Parathyroid adenoma (tissue), 2 donors: ENCODE measurements at regions not wholly inside any gene's neighbourhood (a gene's known extent, or its start where the extent isn't known, plus 50 kb on each side); places are given as distances from the start of the nearest gene placed in this dataset.

Experiments
- H2AFZ ChIP-seq: fragments of 300-600 bp; sonication (generic); one replicate; pipeline ENCODE4 v1.7.0; 2017; ENCODE audit warnings: antibody characterized with exemption, mild to moderate bottlenecking
- H3K27ac ChIP-seq: fragments of 300-600 bp; sonication (generic); one replicate; pipeline ENCODE4 v1.7.0; 2017
- H3K27me3 ChIP-seq: fragments of 300-600 bp; sonication (generic); one replicate; pipeline ENCODE4 v1.7.0; 2017; ENCODE audit warnings: low read length; ENCODE audit not compliant: control insufficient read depth, insufficient read depth
- H3K36me3 ChIP-seq: fragments of 300-600 bp; sonication (generic); one replicate; pipeline ENCODE4 v1.7.0; 2017; ENCODE audit warnings: low read length; ENCODE audit not compliant: control insufficient read depth, insufficient read depth
- H3K4me1 ChIP-seq: fragments of 300-600 bp; sonication (generic); one replicate; pipeline ENCODE4 v1.7.0; 2017; ENCODE audit warnings: control low read depth
- H3K4me2 ChIP-seq: fragments of 300-600 bp; sonication (generic); one replicate; pipeline ENCODE4 v1.7.0; 2017; ENCODE audit warnings: low read length
- H3K4me3 ChIP-seq: fragments of 300-600 bp; sonication (generic); one replicate; pipeline ENCODE4 v1.7.0; 2017; ENCODE audit warnings: low read depth, low read length
- H3K79me2 ChIP-seq: fragments of 300-600 bp; sonication (generic); one replicate; pipeline ENCODE4 v1.7.0; 2017; ENCODE audit warnings: control low read depth
- H3K9ac ChIP-seq: fragments of 300-600 bp; sonication (generic); one replicate; pipeline ENCODE4 v1.7.0; 2017; ENCODE audit warnings: mild to moderate bottlenecking
- H3K9me3 ChIP-seq: fragments of 300-600 bp; sonication (generic); one replicate; pipeline ENCODE4 v1.7.0; 2017; ENCODE audit warnings: low read length; ENCODE audit not compliant: control insufficient read depth
- TF ChIP-seq, protein P1 (sequence below): fragments of 300-600 bp; sonication (generic); IDR thresholded peaks from one replicate; pipeline ENCODE4 v1.7.0; 2017; ENCODE audit warnings: antibody characterized with exemption, mild to moderate bottlenecking
- donor health status: primary hyperparathyroidism.

- TF ChIP-seq, protein P1, sequence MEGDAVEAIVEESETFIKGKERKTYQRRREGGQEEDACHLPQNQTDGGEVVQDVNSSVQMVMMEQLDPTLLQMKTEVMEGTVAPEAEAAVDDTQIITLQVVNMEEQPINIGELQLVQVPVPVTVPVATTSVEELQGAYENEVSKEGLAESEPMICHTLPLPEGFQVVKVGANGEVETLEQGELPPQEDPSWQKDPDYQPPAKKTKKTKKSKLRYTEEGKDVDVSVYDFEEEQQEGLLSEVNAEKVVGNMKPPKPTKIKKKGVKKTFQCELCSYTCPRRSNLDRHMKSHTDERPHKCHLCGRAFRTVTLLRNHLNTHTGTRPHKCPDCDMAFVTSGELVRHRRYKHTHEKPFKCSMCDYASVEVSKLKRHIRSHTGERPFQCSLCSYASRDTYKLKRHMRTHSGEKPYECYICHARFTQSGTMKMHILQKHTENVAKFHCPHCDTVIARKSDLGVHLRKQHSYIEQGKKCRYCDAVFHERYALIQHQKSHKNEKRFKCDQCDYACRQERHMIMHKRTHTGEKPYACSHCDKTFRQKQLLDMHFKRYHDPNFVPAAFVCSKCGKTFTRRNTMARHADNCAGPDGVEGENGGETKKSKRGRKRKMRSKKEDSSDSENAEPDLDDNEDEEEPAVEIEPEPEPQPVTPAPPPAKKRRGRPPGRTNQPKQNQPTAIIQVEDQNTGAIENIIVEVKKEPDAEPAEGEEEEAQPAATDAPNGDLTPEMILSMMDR = no peak
- Histone ChIP-seq H3K36me3 (no peaks in the 10 kb centered on the region), H3K9me3 (no peaks in the 10 kb centered on the region), H3K27me3 (no peaks in the 10 kb centered on the region), H3K27ac (no peak overlapping the region), H3K4me1 (no peaks in the 10 kb centered on the region), H3K9ac (no peak overlapping the region), H3K79me2 (no peaks in the 10 kb centered on the region), H3K4me2 (no peak overlapping the region), H2AFZ (no peak overlapping the region), H3K4me3 (no peak overlapping the region)
Measured at GRCh38 chr11:80487952-80488351, 1047.1 kb upstream of the TENM4 start.

- H2AFZ ChIP-seq = no peak overlapping the region
- no peak overlapping the region for H3K9ac ChIP-seq
- H3K9me3 ChIP-seq = no peaks in the 10 kb centered on the region
- H3K79me2 ChIP-seq = no peaks in the 10 kb centered on the region
- no peaks in the 10 kb centered on the region for H3K27me3 ChIP-seq
- H3K4me1 ChIP-seq = no peaks in the 10 kb centered on the region
- no peak overlapping the region for H3K27ac ChIP-seq
- no peak overlapping the region for H3K4me3 ChIP-seq
- H3K4me2 ChIP-seq = no peak overlapping the region
- TF ChIP-seq, protein P1 = no peak
- no peaks in the 10 kb centered on the region for H3K36me3 ChIP-seq
Measured at GRCh38 chr11:80486678-80487077, 1045.8 kb upstream of the TENM4 start.

- Histone ChIP-seq H3K9ac (no peak overlapping the region), H3K27ac (no peak overlapping the region), H3K4me1 (no peaks in the 10 kb centered on the region), H2AFZ (no peak overlapping the region), H3K27me3 (no peaks in the 10 kb centered on the region), H3K79me2 (no peaks in the 10 kb centered on the region), H3K36me3 (no peaks in the 10 kb centered on the region), H3K9me3 (no peaks in the 10 kb centered on the region), H3K4me2 (no peak overlapping the region), H3K4me3 (no peak overlapping the region)
- TF ChIP-seq, protein P1 = no peak
Measured at GRCh38 chr11:80477178-80477577, 1036.3 kb upstream of the TENM4 start.

- Histone ChIP-seq H3K9me3 (no peaks in the 10 kb centered on the region), H3K27ac (no peak overlapping the region), H2AFZ (no peak overlapping the region), H3K4me3 (no peak overlapping the region), H3K27me3 (no peaks in the 10 kb centered on the region), H3K36me3 (no peaks in the 10 kb centered on the region), H3K4me1 (no peaks in the 10 kb centered on the region), H3K4me2 (no peak overlapping the region), H3K9ac (no peak overlapping the region), H3K79me2 (no peaks in the 10 kb centered on the region)
- TF ChIP-seq, protein P1 = no peak
Measured at GRCh38 chr11:80473562-80473961, 1032.7 kb upstream of the TENM4 start.

- no peak overlapping the region for H3K27ac ChIP-seq
- H3K27me3 ChIP-seq = no peaks in the 10 kb centered on the region
- no peaks in the 10 kb centered on the region for H3K79me2 ChIP-seq
- H3K36me3 ChIP-seq = no peaks in the 10 kb centered on the region
- TF ChIP-seq, protein P1 = no peak
- no peak overlapping the region for H3K9ac ChIP-seq
- no peaks in the 10 kb centered on the region for H3K4me1 ChIP-seq
- no peak overlapping the region for H3K4me2 ChIP-seq
- no peak overlapping the region for H3K4me3 ChIP-seq
- no peaks in the 10 kb centered on the region for H3K9me3 ChIP-seq
- H2AFZ ChIP-seq = no peak overlapping the region
Measured at GRCh38 chr11:80469871-80470270, 1029.0 kb upstream of the TENM4 start.
